ENCODE measurements at regions not wholly inside any gene's neighbourhood (a gene's known extent, or its start where the extent isn't known, plus 50 kb on each side); places are given as distances from the start of the nearest gene placed in this dataset.

- no peaks in the 10 kb centered on the region for H3K27me3 ChIP-seq (ENCODE audit: control insufficient read depth, insufficient read depth, low read length, poor library complexity, severe bottlenecking)
- no peak overlapping the region for H3K4me3 ChIP-seq (ENCODE audit: low read length)
- Mint-ChIP-seq H3K27me3 (ENCODE audit: insufficient read depth) (no peaks in the 10 kb centered on the region), H3K4me3 (no peak overlapping the region), H3K27ac (no peak overlapping the region), H3K9me3 (no peaks in the 10 kb centered on the region), H3K4me1 (peaks cover 8% of the 10 kb centered on the region), H3K36me3 (ENCODE audit: low read depth) (no peaks in the 10 kb centered on the region)
- H3K9ac ChIP-seq (ENCODE audit: extremely low read depth, low read length, poor library complexity, severe bottlenecking), result no peak overlapping the region
- TF ChIP-seq, protein P1, sequence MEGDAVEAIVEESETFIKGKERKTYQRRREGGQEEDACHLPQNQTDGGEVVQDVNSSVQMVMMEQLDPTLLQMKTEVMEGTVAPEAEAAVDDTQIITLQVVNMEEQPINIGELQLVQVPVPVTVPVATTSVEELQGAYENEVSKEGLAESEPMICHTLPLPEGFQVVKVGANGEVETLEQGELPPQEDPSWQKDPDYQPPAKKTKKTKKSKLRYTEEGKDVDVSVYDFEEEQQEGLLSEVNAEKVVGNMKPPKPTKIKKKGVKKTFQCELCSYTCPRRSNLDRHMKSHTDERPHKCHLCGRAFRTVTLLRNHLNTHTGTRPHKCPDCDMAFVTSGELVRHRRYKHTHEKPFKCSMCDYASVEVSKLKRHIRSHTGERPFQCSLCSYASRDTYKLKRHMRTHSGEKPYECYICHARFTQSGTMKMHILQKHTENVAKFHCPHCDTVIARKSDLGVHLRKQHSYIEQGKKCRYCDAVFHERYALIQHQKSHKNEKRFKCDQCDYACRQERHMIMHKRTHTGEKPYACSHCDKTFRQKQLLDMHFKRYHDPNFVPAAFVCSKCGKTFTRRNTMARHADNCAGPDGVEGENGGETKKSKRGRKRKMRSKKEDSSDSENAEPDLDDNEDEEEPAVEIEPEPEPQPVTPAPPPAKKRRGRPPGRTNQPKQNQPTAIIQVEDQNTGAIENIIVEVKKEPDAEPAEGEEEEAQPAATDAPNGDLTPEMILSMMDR (conservative IDR thresholded peaks at IDR 0.05), result no peak
- no peaks in the 10 kb centered on the region for H3K4me1 ChIP-seq (ENCODE audit: control insufficient read depth, insufficient read depth, low read length)
- peak; percentile 70 for DNase-seq
- peak overlapping the region; percentile 80 for H3K27ac ChIP-seq (ENCODE audit: low read depth, low read length)
- no peaks in the 10 kb centered on the region for H3K9me3 ChIP-seq (ENCODE audit: control insufficient read depth, low read length)
- H3K36me3 ChIP-seq (ENCODE audit: control insufficient read depth, insufficient read depth, low read length), result no peaks in the 10 kb centered on the region
- WGBS, 2 experiments (ENCODE audit: insufficient coverage in 1 of 2, insufficient read length in 1 of 2), result 50 to 70% methylated on average over 4 to 12 of the region's 12 CpGs
These were observed 60.1 kb upstream of the ZNF608 start for GRCh38 chr5:124806373-124807077.

DNA sequence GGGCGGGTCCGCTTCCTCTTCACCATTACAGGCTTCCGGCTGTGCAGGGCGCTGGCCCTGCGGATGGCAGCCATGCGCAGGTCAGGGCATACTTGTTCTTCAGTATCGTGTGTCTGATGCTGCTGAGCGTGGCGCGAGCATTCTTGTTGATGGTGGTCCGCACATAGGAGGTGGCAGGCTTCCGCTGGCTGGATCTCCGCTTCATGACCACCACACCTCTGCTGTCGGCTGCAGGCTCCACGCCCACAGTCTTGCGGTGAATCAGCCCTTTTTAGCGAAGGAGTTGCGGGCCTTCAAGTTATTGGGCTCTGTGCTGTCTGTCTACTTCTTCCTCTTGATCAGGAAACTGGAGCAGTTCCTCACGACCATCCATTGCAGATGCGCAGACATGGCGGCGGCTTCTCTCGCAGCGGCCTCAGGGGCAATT, 62.4 kb upstream of the ZNF608 start:
- DNase-seq, result no peak
- TF ChIP-seq, protein P1 (conservative IDR thresholded peaks at IDR 0.05), result no peak
- WGBS, 2 experiments (ENCODE audit: insufficient coverage in 1 of 2, insufficient read length in 1 of 2), result 87 to 94% methylated on average over 14 to 24 of the region's 24 CpGs
- no peak overlapping the region for H3K4me3 ChIP-seq (ENCODE audit: low read length)
- Mint-ChIP-seq H3K36me3 (ENCODE audit: low read depth) (no peaks in the 10 kb centered on the region), H3K9me3 (no peaks in the 10 kb centered on the region), H3K27ac (no peak overlapping the region), H3K4me3 (no peak overlapping the region), H3K27me3 (ENCODE audit: insufficient read depth) (no peaks in the 10 kb centered on the region), H3K4me1 (peaks cover 10% of the 10 kb centered on the region)
- H3K9ac ChIP-seq (ENCODE audit: extremely low read depth, low read length, poor library complexity, severe bottlenecking), result no peak overlapping the region
- H3K4me1 ChIP-seq (ENCODE audit: control insufficient read depth, insufficient read depth, low read length), result no peaks in the 10 kb centered on the region
- H3K27ac ChIP-seq (ENCODE audit: low read depth, low read length), result no peak overlapping the region
- H3K9me3 ChIP-seq (ENCODE audit: control insufficient read depth, low read length), result no peaks in the 10 kb centered on the region
- no peaks in the 10 kb centered on the region for H3K36me3 ChIP-seq (ENCODE audit: control insufficient read depth, insufficient read depth, low read length)
- H3K27me3 ChIP-seq (ENCODE audit: control insufficient read depth, insufficient read depth, low read length, poor library complexity, severe bottlenecking), result no peaks in the 10 kb centered on the region

- WGBS, 2 experiments (ENCODE audit: insufficient coverage in 1 of 2, insufficient read length in 1 of 2), result 87% methylated on average over 3 of the region's 3 CpGs
These were observed 64.1 kb upstream of the ZNF608 start for GRCh38 chr5:124810396-124811006.

More at GRCh38 chr5:124810396-124811006, 64.1 kb upstream of the ZNF608 start:
- Histone ChIP-seq H3K9ac (ENCODE audit: extremely low read depth, low read length, poor library complexity, severe bottlenecking) (no peak overlapping the region), H3K36me3 (ENCODE audit: control insufficient read depth, insufficient read depth, low read length) (no peaks in the 10 kb centered on the region), H3K9me3 (ENCODE audit: control insufficient read depth, low read length) (no peaks in the 10 kb centered on the region), H3K4me3 (ENCODE audit: low read length) (no peak overlapping the region), H3K27ac (ENCODE audit: low read depth, low read length) (peak overlapping the region; percentile 44), H3K27me3 (ENCODE audit: control insufficient read depth, insufficient read depth, low read length, poor library complexity, severe bottlenecking) (no peaks in the 10 kb centered on the region), H3K4me1 (ENCODE audit: control insufficient read depth, insufficient read depth, low read length) (no peaks in the 10 kb centered on the region)
- TF ChIP-seq, protein P1 (conservative IDR thresholded peaks at IDR 0.05), result no peak
- Mint-ChIP-seq H3K4me3 (no peak overlapping the region), H3K36me3 (ENCODE audit: low read depth) (no peaks in the 10 kb centered on the region), H3K27ac (no peak overlapping the region), H3K9me3 (no peaks in the 10 kb centered on the region), H3K27me3 (ENCODE audit: insufficient read depth) (no peaks in the 10 kb centered on the region), H3K4me1 (peaks cover 10% of the 10 kb centered on the region)
- no peak for DNase-seq
